ENCODE measurements at regions not wholly inside any gene's neighbourhood (a gene's known extent, or its start where the extent isn't known, plus 50 kb on each side); places are given as distances from the start of the nearest gene placed in this dataset.
"Not testable (repeated sequence)": the region's sequence is repeated elsewhere in the genome, so short reads cannot be mapped to it uniquely, and the experiment has no call there.

- no peak overlapping the region for H3K4me3 ChIP-seq (ENCODE audit: low read depth, low read length)
- TF ChIP-seq CTCF (IDR thresholded peaks at IDR 0.05; ENCODE audit: low read depth, low read length) = no peak
- DNase-seq = no peak
Observed at GRCh38 chr3:166526881-166527280, 689.7 kb upstream of the BCHE start.

GRCh38 chr3:166522017-166522416 is 684.8 kb upstream of the BCHE start:
- Histone ChIP-seq H3K4me1 (no peaks in the 10 kb centered on the region), H3K9me3 (no peaks in the 10 kb centered on the region), H3K27me3 (no peaks in the 10 kb centered on the region), H3K4me3 (ENCODE audit: low read depth, low read length) (no peak overlapping the region), H3K36me3 (no peaks in the 10 kb centered on the region)
- TF ChIP-seq CTCF (IDR thresholded peaks at IDR 0.05; ENCODE audit: low read depth, low read length) = no peak
- DNase-seq = no peak

More at GRCh38 chr3:166526881-166527280, 689.7 kb upstream of the BCHE start:
- Histone ChIP-seq H3K9me3 (no peaks in the 10 kb centered on the region), H3K4me1 (no peaks in the 10 kb centered on the region), H3K27me3 (no peaks in the 10 kb centered on the region), H3K36me3 (no peaks in the 10 kb centered on the region)

GRCh38 chr3:166519443-166519842 is 682.2 kb upstream of the BCHE start:
- no peak for TF ChIP-seq CTCF (IDR thresholded peaks at IDR 0.05; ENCODE audit: low read depth, low read length)
- no peak for DNase-seq

GRCh38 chr3:166518040-166518439 is 680.8 kb upstream of the BCHE start:
- Histone ChIP-seq H3K9me3 (no peaks in the 10 kb centered on the region), H3K4me1 (no peaks in the 10 kb centered on the region), H3K27me3 (no peaks in the 10 kb centered on the region), H3K36me3 (no peaks in the 10 kb centered on the region), H3K4me3 (ENCODE audit: low read depth, low read length) (no peak overlapping the region)
- no peak for TF ChIP-seq CTCF (IDR thresholded peaks at IDR 0.05; ENCODE audit: low read depth, low read length)
- no peak for DNase-seq

More at GRCh38 chr3:166519443-166519842, 682.2 kb upstream of the BCHE start:
- Histone ChIP-seq H3K4me1 (no peaks in the 10 kb centered on the region), H3K36me3 (no peaks in the 10 kb centered on the region), H3K27me3 (no peaks in the 10 kb centered on the region), H3K9me3 (no peaks in the 10 kb centered on the region), H3K4me3 (ENCODE audit: low read depth, low read length) (no peak overlapping the region)

GRCh38 chr3:166510382-166510781 is 673.2 kb upstream of the BCHE start:
- Histone ChIP-seq H3K27me3 (no peaks in the 10 kb centered on the region), H3K36me3 (no peaks in the 10 kb centered on the region), H3K4me1 (no peaks in the 10 kb centered on the region), H3K4me3 (ENCODE audit: low read depth, low read length) (no peak overlapping the region), H3K9me3 (no peaks in the 10 kb centered on the region)
- TF ChIP-seq CTCF (IDR thresholded peaks at IDR 0.05; ENCODE audit: low read depth, low read length) = no peak
- no peak for DNase-seq

- H3K27me3 ChIP-seq; H3K4me3 ChIP-seq (ENCODE audit: low read depth, low read length); DNase-seq; H3K4me1 ChIP-seq; H3K9me3 ChIP-seq; H3K36me3 ChIP-seq: not testable (repeated sequence)
Observed at GRCh38 chr3:166500420-166500819, 663.2 kb upstream of the BCHE start.

GRCh38 chr3:166499636-166500035 is 662.4 kb upstream of the BCHE start:
- H3K4me1 ChIP-seq = no peaks in the 10 kb centered on the region
- no peaks in the 10 kb centered on the region for H3K9me3 ChIP-seq
- no peak for DNase-seq
- no peak for TF ChIP-seq CTCF (IDR thresholded peaks at IDR 0.05; ENCODE audit: low read depth, low read length)
- no peak overlapping the region for H3K4me3 ChIP-seq (ENCODE audit: low read depth, low read length)
- H3K27me3 ChIP-seq = no peaks in the 10 kb centered on the region
- no peaks in the 10 kb centered on the region for H3K36me3 ChIP-seq

Measured in BE2C (cell line).